ENCODE measurements at regions not wholly inside any gene's neighbourhood (a gene's known extent, or its start where the extent isn't known, plus 50 kb on each side); places are given as distances from the start of the nearest gene placed in this dataset.
"Not testable (repeated sequence)": the region's sequence is repeated elsewhere in the genome, so short reads cannot be mapped to it uniquely, and the experiment has no call there.

- TF ChIP-seq, protein P1, sequence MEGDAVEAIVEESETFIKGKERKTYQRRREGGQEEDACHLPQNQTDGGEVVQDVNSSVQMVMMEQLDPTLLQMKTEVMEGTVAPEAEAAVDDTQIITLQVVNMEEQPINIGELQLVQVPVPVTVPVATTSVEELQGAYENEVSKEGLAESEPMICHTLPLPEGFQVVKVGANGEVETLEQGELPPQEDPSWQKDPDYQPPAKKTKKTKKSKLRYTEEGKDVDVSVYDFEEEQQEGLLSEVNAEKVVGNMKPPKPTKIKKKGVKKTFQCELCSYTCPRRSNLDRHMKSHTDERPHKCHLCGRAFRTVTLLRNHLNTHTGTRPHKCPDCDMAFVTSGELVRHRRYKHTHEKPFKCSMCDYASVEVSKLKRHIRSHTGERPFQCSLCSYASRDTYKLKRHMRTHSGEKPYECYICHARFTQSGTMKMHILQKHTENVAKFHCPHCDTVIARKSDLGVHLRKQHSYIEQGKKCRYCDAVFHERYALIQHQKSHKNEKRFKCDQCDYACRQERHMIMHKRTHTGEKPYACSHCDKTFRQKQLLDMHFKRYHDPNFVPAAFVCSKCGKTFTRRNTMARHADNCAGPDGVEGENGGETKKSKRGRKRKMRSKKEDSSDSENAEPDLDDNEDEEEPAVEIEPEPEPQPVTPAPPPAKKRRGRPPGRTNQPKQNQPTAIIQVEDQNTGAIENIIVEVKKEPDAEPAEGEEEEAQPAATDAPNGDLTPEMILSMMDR (IDR thresholded peaks at IDR 0.05; ENCODE audit: low read length, missing control alignments) = no peak
- no peak overlapping the region for H3K4me3 ChIP-seq (replicated peaks; ENCODE audit: low read depth, low read length)
- no peak for DNase-seq (ENCODE audit: low read depth)
These were observed 620.0 kb upstream of the LRFN5 start for GRCh38 chr14:40986655-40987054.

DNA sequence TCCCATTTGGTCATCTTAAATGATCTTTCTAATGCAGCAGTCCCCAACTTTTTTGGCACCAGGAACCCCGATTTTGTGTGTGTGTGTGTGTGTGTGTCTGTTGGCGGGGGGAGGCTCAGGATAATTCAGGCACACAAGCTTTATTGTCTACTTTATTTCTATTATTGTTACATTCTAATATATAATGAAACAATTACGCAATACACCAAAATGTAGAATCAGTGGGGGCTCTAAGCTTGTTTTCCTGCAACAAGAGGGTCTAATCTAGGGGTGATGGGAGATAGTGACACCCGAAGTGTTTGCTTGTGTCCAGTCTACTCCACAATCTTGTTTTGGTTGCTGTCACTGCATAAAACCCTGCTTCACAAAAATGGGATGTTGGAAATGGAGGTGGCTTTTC, 621.1 kb upstream of the LRFN5 start:
- no peak overlapping the region for H3K4me3 ChIP-seq (replicated peaks; ENCODE audit: low read depth, low read length)
- DNase-seq (ENCODE audit: low read depth) = no peak
- TF ChIP-seq, protein P1 (IDR thresholded peaks at IDR 0.05; ENCODE audit: low read length, missing control alignments) = no peak

DNA sequence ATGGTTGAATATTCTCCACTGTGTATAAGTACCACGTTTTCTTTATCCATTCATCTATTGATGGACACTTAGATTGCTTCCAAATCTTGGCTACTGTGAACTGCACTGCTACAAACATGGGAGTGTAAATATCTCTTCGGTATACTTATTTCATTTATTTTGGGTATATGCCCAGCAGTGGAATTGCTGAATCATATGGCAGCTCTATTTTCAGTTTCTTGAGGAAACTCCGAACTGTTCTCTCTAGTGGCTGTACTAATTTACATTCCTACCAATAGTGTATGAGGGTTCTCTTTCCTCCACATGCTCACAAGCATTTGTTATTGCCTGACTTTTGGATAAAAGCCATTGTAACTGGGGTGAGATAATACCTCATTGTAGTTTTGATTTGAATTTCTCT, 623.1 kb upstream of the LRFN5 start:
- TF ChIP-seq, protein P1 (IDR thresholded peaks at IDR 0.05; ENCODE audit: low read length, missing control alignments) = no peak
- no peak overlapping the region for H3K4me3 ChIP-seq (replicated peaks; ENCODE audit: low read depth, low read length)
- peak; percentile 44 for DNase-seq (ENCODE audit: low read depth)

GRCh38 chr14:40981247-40981646, 625.4 kb upstream of the LRFN5 start:
- DNase-seq (ENCODE audit: low read depth) = no peak
- H3K4me3 ChIP-seq (replicated peaks; ENCODE audit: low read depth, low read length) = no peak overlapping the region
- TF ChIP-seq, protein P1 (IDR thresholded peaks at IDR 0.05; ENCODE audit: low read length, missing control alignments) = no peak

DNA sequence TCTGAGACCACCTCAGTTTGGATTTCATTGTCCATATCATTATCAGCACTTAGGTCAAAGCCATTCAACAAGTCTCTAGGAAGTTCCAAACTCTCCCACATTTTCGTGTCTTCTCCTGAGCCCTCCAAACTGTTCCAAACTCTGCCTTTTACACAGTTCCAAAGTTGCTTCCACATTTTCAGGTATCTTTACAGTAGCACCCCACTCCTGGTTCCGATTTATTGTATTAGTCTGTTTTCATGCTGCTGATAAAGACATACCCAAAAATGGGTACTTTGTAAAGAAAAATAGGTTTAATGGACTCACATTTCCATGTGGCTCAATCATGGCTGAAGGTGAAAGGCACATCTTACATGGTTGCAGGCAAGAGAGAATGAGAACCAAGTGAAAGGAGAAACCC, 646.4 kb upstream of the LRFN5 start:
- not testable (repeated sequence) for H3K4me3 ChIP-seq (replicated peaks; ENCODE audit: low read depth, low read length); DNase-seq (ENCODE audit: low read depth)

- H3K4me3 ChIP-seq (replicated peaks; ENCODE audit: low read depth, low read length) = peak overlapping the region; percentile 44
These were observed 651.6 kb upstream of the LRFN5 start for GRCh38 chr14:40955131-40955505.

DNA sequence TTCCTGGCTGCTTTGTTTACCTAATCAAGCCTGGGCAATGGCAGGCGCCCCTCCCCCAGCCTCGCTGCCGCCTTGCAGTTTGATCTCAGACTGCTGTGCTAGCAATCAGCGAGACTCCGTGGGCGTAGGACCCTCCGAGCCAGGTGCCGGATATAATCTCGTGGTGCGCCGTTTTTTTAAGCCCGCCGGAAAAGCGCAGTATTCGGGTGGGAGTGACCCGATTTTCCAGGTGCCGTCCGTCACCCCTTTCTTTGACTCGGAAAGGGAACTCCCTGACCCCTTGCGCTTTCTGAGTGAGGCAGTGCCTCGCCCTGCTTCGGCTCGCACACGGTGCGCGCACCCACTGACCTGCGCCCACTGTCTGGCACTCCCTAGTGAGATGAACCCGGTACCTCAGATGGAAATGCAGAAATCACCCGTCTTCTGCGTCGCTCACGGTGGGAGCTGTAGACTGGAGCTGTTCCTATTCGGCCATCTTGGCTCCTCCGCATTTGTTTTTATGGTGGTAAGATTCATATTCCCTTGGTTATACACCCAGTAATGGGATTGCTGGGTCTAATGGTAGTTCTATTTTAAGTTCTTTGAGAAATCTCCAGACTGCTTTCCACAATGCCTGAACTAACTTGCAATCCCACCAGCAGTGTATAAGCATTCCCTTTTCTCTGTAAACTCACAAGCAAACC, 652.1 kb upstream of the LRFN5 start:
- DNase-seq (ENCODE audit: low read depth) = not testable (repeated sequence)
- H3K4me3 ChIP-seq (replicated peaks; ENCODE audit: low read depth, low read length) = peak overlapping the region; percentile 44

More at GRCh38 chr14:40955131-40955505, 651.6 kb upstream of the LRFN5 start:
- TF ChIP-seq, protein P1 (IDR thresholded peaks at IDR 0.05; ENCODE audit: low read length, missing control alignments) = no peak
- DNase-seq (ENCODE audit: low read depth) = peak; percentile 1

DNA sequence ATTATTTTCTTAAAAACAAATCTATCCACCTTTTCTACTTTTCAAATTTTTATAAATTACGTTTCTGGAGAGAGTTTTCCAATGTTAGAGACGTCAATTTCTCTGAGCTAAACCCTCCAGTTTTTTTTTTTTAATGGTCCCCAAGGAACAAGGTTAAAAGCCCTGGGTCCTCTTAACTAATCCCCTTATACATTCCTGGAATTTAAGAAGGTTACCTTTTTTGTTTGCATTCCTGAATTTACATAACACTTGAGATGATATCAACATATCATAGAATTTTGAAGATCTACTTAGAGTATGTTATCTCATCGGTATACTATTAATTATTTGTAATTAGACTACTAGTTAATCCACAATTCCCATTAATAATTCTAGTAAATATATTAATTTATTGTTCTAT, 662.2 kb upstream of the LRFN5 start:
- H3K4me3 ChIP-seq (replicated peaks; ENCODE audit: low read depth, low read length) = no peak overlapping the region
- TF ChIP-seq, protein P1 (IDR thresholded peaks at IDR 0.05; ENCODE audit: low read length, missing control alignments) = no peak
- no peak for DNase-seq (ENCODE audit: low read depth)
